ENCODE measurements at regions not wholly inside any gene's neighbourhood (a gene's known extent, or its start where the extent isn't known, plus 50 kb on each side); places are given as distances from the start of the nearest gene placed in this dataset.
"Not testable (repeated sequence)": the region's sequence is repeated elsewhere in the genome, so short reads cannot be mapped to it uniquely, and the experiment has no call there.

- DNase-seq (ENCODE audit: insufficient read length, low spot score) = no peak
- TF ChIP-seq POLR2A (IDR thresholded peaks at IDR 0.05; ENCODE audit: low read depth, low read length) = no peak
- no peak for FAIRE-seq
These were observed 110.8 kb upstream of the CDH5 start for GRCh38 chr16:66255647-66256046.

- DNase-seq (ENCODE audit: insufficient read length, low spot score) (no peak), FAIRE-seq (no peak)
- TF ChIP-seq POLR2A (IDR thresholded peaks at IDR 0.05; ENCODE audit: low read depth, low read length) = no peak
These were observed 111.7 kb upstream of the CDH5 start for GRCh38 chr16:66254751-66255150.

- TF ChIP-seq POLR2A (IDR thresholded peaks at IDR 0.05; ENCODE audit: low read depth, low read length) = no peak
- FAIRE-seq = no peak
- DNase-seq (ENCODE audit: insufficient read length, low spot score) = no peak
These were observed 112.4 kb upstream of the CDH5 start for GRCh38 chr16:66254106-66254505.

GRCh38 chr16:66251476-66252160 lies 114.9 kb upstream of the CDH5 start:
- FAIRE-seq = no peak
- DNase-seq (ENCODE audit: insufficient read length, low spot score) = no peak
- no peak for TF ChIP-seq POLR2A (IDR thresholded peaks at IDR 0.05; ENCODE audit: low read depth, low read length)

GRCh38 chr16:66250686-66251431 lies 115.6 kb upstream of the CDH5 start:
- no peak for TF ChIP-seq POLR2A (IDR thresholded peaks at IDR 0.05; ENCODE audit: low read depth, low read length)
- DNase-seq (ENCODE audit: insufficient read length, low spot score) (no peak), FAIRE-seq (no peak)

- DNase-seq (ENCODE audit: insufficient read length, low spot score) = no peak
- no peak for TF ChIP-seq POLR2A (IDR thresholded peaks at IDR 0.05; ENCODE audit: low read depth, low read length)
- no peak for FAIRE-seq
These were observed 118.7 kb upstream of the CDH5 start for GRCh38 chr16:66247516-66248481.

GRCh38 chr16:66245868-66246267 lies 120.6 kb upstream of the CDH5 start:
- FAIRE-seq = no peak

GRCh38 chr16:66245072-66245471 lies 121.4 kb upstream of the CDH5 start:
- TF ChIP-seq POLR2A (IDR thresholded peaks at IDR 0.05; ENCODE audit: low read depth, low read length) = no peak
- DNase-seq (ENCODE audit: insufficient read length, low spot score) (no peak), FAIRE-seq (no peak)

More at GRCh38 chr16:66245868-66246267, 120.6 kb upstream of the CDH5 start:
- TF ChIP-seq POLR2A (IDR thresholded peaks at IDR 0.05; ENCODE audit: low read depth, low read length) = no peak
- no peak for DNase-seq (ENCODE audit: insufficient read length, low spot score)

- TF ChIP-seq POLR2A (IDR thresholded peaks at IDR 0.05; ENCODE audit: low read depth, low read length) = no peak
- FAIRE-seq (no peak), DNase-seq (ENCODE audit: insufficient read length, low spot score) (no peak)
These were observed 123.8 kb upstream of the CDH5 start for GRCh38 chr16:66242672-66243071.

GRCh38 chr16:66242206-66242605 lies 124.3 kb upstream of the CDH5 start:
- not testable (repeated sequence) for DNase-seq (ENCODE audit: insufficient read length, low spot score); FAIRE-seq

- no peak for TF ChIP-seq POLR2A (IDR thresholded peaks at IDR 0.05; ENCODE audit: low read depth, low read length)
- FAIRE-seq (no peak), DNase-seq (ENCODE audit: insufficient read length, low spot score) (no peak)
These were observed 125.7 kb upstream of the CDH5 start for GRCh38 chr16:66240631-66241395.

- no peak for TF ChIP-seq POLR2A (IDR thresholded peaks at IDR 0.05; ENCODE audit: low read depth, low read length)
- FAIRE-seq = no peak
- no peak for DNase-seq (ENCODE audit: insufficient read length, low spot score)
These were observed 126.4 kb upstream of the CDH5 start for GRCh38 chr16:66240088-66240487.

GRCh38 chr16:66238696-66239095 lies 127.8 kb upstream of the CDH5 start:
- no peak for FAIRE-seq
- DNase-seq (ENCODE audit: insufficient read length, low spot score) = no peak
- no peak for TF ChIP-seq POLR2A (IDR thresholded peaks at IDR 0.05; ENCODE audit: low read depth, low read length)

All from H54 (cell line).